Mammary epithelial cell (primary cell): ENCODE measurements at regions not wholly inside any gene's neighbourhood (a gene's known extent, or its start where the extent isn't known, plus 50 kb on each side); places are given as distances from the start of the nearest gene placed in this dataset.

Source experiments
- EZH2 ChIP-seq: IDR thresholded peaks from 2 replicates; pipeline ENCODE4 v1.6.1; 2012; ENCODE audit warnings: low read length, inconsistent platforms, borderline replicate concordance
- TF ChIP-seq, protein P1 (sequence below), 2 donors: IDR thresholded peaks in 1 of 2; conservative IDR thresholded peaks in 1 of 2; 2 replicates each; pipeline ENCODE4 v1.5.1; 2011 to 2012; ENCODE audit warnings: inconsistent platforms in 2 of 2, low read length in 2 of 2, mild to moderate bottlenecking in 2 of 2, control low read depth in 1 of 2, low read depth in 1 of 2; ENCODE audit not compliant: insufficient read depth in 1 of 2; ENCODE audit errors: extremely low read depth in 1 of 2

DNA sequence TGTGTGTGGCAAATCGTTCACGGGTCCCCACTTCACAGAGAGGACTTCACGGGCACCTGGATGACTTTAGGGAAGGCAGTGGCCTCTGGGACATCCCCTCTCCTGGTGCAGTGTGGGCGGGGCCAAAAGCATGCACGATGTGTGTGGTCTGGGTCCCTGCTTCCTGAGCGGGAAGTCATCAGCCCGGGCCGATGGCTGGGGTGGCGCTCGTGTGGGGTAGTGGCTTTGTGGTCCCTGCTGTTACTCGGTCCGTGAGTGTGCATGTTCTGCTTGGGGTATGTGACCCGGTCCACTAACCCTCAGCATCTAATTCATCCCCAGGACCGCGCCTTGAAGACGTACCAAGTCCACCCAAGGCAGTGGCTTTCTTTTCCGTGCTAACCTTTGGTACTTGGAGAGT is 142.5 kb upstream of the RTL1 start:
- no peak for TF ChIP-seq EZH2
- TF ChIP-seq, protein P1, sequence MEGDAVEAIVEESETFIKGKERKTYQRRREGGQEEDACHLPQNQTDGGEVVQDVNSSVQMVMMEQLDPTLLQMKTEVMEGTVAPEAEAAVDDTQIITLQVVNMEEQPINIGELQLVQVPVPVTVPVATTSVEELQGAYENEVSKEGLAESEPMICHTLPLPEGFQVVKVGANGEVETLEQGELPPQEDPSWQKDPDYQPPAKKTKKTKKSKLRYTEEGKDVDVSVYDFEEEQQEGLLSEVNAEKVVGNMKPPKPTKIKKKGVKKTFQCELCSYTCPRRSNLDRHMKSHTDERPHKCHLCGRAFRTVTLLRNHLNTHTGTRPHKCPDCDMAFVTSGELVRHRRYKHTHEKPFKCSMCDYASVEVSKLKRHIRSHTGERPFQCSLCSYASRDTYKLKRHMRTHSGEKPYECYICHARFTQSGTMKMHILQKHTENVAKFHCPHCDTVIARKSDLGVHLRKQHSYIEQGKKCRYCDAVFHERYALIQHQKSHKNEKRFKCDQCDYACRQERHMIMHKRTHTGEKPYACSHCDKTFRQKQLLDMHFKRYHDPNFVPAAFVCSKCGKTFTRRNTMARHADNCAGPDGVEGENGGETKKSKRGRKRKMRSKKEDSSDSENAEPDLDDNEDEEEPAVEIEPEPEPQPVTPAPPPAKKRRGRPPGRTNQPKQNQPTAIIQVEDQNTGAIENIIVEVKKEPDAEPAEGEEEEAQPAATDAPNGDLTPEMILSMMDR (conservative IDR thresholded peaks at IDR 0.05 in 1 of 2, IDR thresholded peaks at IDR 0.05 in 1 of 2; ENCODE audit: extremely low read depth in 1 of 2, insufficient read depth in 1 of 2, low read depth in 1 of 2, low read length in 2 of 2) = no peak
